Cardiac fibroblast (primary cell): ENCODE measurements at regions not wholly inside any gene's neighbourhood (a gene's known extent, or its start where the extent isn't known, plus 50 kb on each side); places are given as distances from the start of the nearest gene placed in this dataset.

Experiments used
- DNase-seq, 2 donors: peaks; one replicate each; pipeline versions ENCODE4 v3.0.0 to v3.0.0-alpha.2; 2010; ENCODE audit warnings: low read depth in 2 of 2
- H3K4me3 ChIP-seq, 2 donors: replicated peaks in 1 of 2; 1 replicate in 1 of 2; 2 replicates in 1 of 2; pipeline ENCODE4 v1.5.1; 2011; ENCODE audit warnings: low read depth in 2 of 2, low read length in 2 of 2, mild to moderate bottlenecking in 2 of 2, moderate library complexity in 1 of 2
- CTCF ChIP-seq: IDR thresholded peaks from one replicate; pipeline ENCODE4 v1.5.1; 2011; ENCODE audit warnings: low read depth, mild to moderate bottlenecking, low read length, inconsistent platforms

DNA sequence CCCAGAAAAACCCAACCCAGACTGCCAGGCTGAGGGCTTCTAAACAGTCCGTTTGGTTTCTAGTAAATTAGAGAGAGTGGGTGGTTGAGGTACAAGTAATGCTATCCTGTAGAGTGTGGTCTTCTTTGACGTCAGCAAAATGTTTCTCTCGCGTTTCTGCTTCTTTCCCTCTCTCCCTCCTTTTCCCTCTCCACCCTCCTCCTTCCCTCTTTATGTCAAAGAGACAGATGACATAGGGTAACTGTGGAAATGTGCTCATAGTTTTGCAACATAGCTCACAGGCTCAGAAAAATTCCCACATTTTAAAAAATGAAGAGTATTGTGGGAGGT lies 158.3 kb downstream of the TOMM20 start:
- DNase-seq, result peak; percentile 89 to 95
- no peak for TF ChIP-seq CTCF
- no peak overlapping the region for H3K4me3 ChIP-seq

DNA sequence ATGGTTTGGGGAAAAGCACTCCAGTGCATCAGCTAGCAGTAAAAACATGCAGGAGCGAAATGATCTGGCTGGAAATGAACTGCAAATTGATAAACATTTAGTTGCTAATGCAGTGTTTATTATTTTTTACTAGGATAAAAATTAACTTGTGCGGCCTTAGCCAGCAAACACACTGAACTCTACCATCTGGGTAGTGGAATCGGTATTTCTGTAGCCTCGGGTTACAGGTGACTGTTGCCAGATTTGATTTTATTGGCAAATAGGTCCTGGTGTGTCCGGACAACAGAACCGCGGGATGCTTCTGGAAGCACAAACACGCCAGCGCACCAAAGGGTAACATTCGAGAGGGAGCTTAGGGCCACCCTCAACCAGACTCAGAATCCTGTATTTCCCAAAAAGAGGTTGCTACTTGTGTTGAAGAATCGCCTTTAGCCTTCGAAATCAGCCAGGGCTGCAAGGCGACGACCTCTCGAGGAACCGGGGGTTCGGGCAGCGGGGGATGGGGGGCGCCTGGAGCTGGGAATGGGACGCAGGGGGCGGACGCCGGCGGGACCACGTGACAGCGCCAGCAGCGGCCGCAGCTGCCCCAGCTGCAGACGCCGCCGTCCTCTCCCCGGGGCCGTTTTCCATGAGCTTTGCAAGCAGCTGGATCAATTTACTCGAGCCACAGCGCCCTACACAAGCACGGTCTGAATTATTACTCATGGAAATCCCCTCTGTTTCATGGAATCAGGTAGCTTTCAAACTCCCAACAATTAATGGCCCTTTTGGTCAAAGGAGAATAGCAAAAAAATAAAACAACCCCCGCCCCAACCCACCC lies 158.8 kb downstream of the TOMM20 start:
- DNase-seq, result peak; percentile 73 to 74
- TF ChIP-seq CTCF, result no peak
- no peak overlapping the region for H3K4me3 ChIP-seq

GRCh38 chr1:234969011-234969441 lies 159.6 kb downstream of the TOMM20 start:
- H3K4me3 ChIP-seq, result no peak overlapping the region
- no peak for TF ChIP-seq CTCF
- DNase-seq, result no peak

DNA sequence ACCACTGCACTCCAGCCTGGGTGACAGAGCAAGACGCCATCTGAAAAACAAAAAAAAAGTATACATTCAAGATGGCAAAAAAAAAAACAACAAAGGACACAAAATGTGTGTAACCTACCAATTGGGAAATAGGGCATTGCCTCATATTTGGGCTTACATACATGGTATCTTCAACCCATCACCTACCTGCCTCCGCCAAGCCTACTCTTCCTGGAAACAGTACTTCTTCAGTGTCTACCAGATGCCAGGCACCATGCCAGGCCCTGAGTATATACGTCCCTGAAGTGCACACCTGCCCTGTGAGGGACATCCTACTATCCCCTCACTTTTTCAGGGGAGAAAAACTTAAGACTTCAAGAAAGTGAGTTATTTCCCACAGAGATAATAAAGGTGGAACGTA lies 160.2 kb downstream of the TOMM20 start:
- DNase-seq, result no peak
- no peak for TF ChIP-seq CTCF
- H3K4me3 ChIP-seq, result no peak overlapping the region

GRCh38 chr1:234967121-234967520 lies 161.5 kb downstream of the TOMM20 start:
- no peak for TF ChIP-seq CTCF
- DNase-seq, result no peak
- H3K4me3 ChIP-seq, result no peak overlapping the region

GRCh38 chr1:234965111-234965510 lies 163.5 kb downstream of the TOMM20 start:
- DNase-seq, result peak in 1 of 2 donors; percentile 63
- TF ChIP-seq CTCF, result no peak
- H3K4me3 ChIP-seq, result no peak overlapping the region
